ENCODE measurements at regions not wholly inside any gene's neighbourhood (a gene's known extent, or its start where the extent isn't known, plus 50 kb on each side); places are given as distances from the start of the nearest gene placed in this dataset.
"Not testable (repeated sequence)": the region's sequence is repeated elsewhere in the genome, so short reads cannot be mapped to it uniquely, and the experiment has no call there.

- no peak for DNase-seq (ENCODE audit: low spot score)
Measured at GRCh38 chr1:187634940-187635339, 806.2 kb downstream of the PLA2G4A start.

GRCh38 chr1:187638733-187639434 lies 810.1 kb downstream of the PLA2G4A start:
- no peak for DNase-seq (ENCODE audit: low spot score)

- no peak for DNase-seq (ENCODE audit: low spot score)
Measured at GRCh38 chr1:187641015-187641414, 812.3 kb downstream of the PLA2G4A start.

GRCh38 chr1:187641463-187641862 lies 812.7 kb downstream of the PLA2G4A start:
- no peak for DNase-seq (ENCODE audit: low spot score)

GRCh38 chr1:187641907-187642306 lies 813.2 kb downstream of the PLA2G4A start:
- no peak for DNase-seq (ENCODE audit: low spot score)

- DNase-seq (ENCODE audit: low spot score), result no peak
Measured at GRCh38 chr1:187645651-187646050, 816.9 kb downstream of the PLA2G4A start.

- no peak for DNase-seq (ENCODE audit: low spot score)
Measured at GRCh38 chr1:187646536-187647107, 817.9 kb downstream of the PLA2G4A start.

GRCh38 chr1:187648091-187648490 lies 819.3 kb downstream of the PLA2G4A start:
- no peak for DNase-seq (ENCODE audit: low spot score)

GRCh38 chr1:187654635-187655034 lies 825.9 kb downstream of the PLA2G4A start:
- no peak for DNase-seq (ENCODE audit: low spot score)

GRCh38 chr1:187655104-187655503 lies 826.4 kb downstream of the PLA2G4A start:
- DNase-seq (ENCODE audit: low spot score), result no peak

- no peak for DNase-seq (ENCODE audit: low spot score)
Measured at GRCh38 chr1:187665483-187665882, 836.7 kb downstream of the PLA2G4A start.

GRCh38 chr1:187680823-187681222 lies 852.1 kb downstream of the PLA2G4A start:
- DNase-seq (ENCODE audit: low spot score), result no peak

GRCh38 chr1:187682112-187682511 lies 853.4 kb downstream of the PLA2G4A start:
- no peak for DNase-seq (ENCODE audit: low spot score)

GRCh38 chr1:187685333-187685732 lies 856.6 kb downstream of the PLA2G4A start:
- DNase-seq (ENCODE audit: low spot score), result no peak

- DNase-seq (ENCODE audit: low spot score), result no peak
Measured at GRCh38 chr1:187689129-187689528, 860.4 kb downstream of the PLA2G4A start.

- no peak for DNase-seq (ENCODE audit: low spot score)
Measured at GRCh38 chr1:187691439-187691838, 862.7 kb downstream of the PLA2G4A start.

GRCh38 chr1:187692799-187693198 lies 864.0 kb downstream of the PLA2G4A start:
- no peak for DNase-seq (ENCODE audit: low spot score)

GRCh38 chr1:187696073-187696472 lies 867.3 kb downstream of the PLA2G4A start:
- DNase-seq (ENCODE audit: low spot score), result no peak

- DNase-seq (ENCODE audit: low spot score), result not testable (repeated sequence)
Measured at GRCh38 chr1:187703138-187704130, 874.7 kb downstream of the PLA2G4A start.

GRCh38 chr1:187714470-187714869 lies 885.7 kb downstream of the PLA2G4A start:
- no peak for DNase-seq (ENCODE audit: low spot score)

GRCh38 chr1:187715483-187715882 lies 886.7 kb downstream of the PLA2G4A start:
- no peak for DNase-seq (ENCODE audit: low spot score)

GRCh38 chr1:187716160-187716559 lies 887.4 kb downstream of the PLA2G4A start:
- no peak for DNase-seq (ENCODE audit: low spot score)

- no peak for DNase-seq (ENCODE audit: low spot score)
Measured at GRCh38 chr1:187718527-187718926, 889.8 kb downstream of the PLA2G4A start.

Data from iPS-NIHi11 (cell line).